Tibial artery (tissue), 4 donors: ENCODE measurements at regions not wholly inside any gene's neighbourhood (a gene's known extent, or its start where the extent isn't known, plus 50 kb on each side); places are given as distances from the start of the nearest gene placed in this dataset.

Source experiments
- DNase-seq, 2 donors: peaks; one replicate each; pipeline ENCODE4 v3.0.0-alpha.2; 2019
- H3K27ac ChIP-seq, 2 donors: fragments of 200-600 bp; sonication (generic) in 1 of 2; 1 replicate in 1 of 2; 2 replicates in 1 of 2; pipeline ENCODE4 v1.5.1; 2018 to 2019; ENCODE audit warnings: mild to moderate bottlenecking in 1 of 2
- H3K27me3 ChIP-seq, 2 donors: fragments of 200-600 bp; sonication (generic) in 1 of 2; one replicate each; pipeline versions ENCODE4 v1.5.1 to v1.6.0; 2016 to 2019
- H3K36me3 ChIP-seq, 3 donors: fragments of 200-600 bp; sonication (generic) in 2 of 3; one replicate each; pipeline ENCODE4 v1.5.1; 2016 to 2019; ENCODE audit warnings: mild to moderate bottlenecking in 2 of 3
- H3K4me1 ChIP-seq, 4 donors: fragments of 200-600 bp; sonication (generic) in 2 of 4; 1 replicate in 3 of 4; 2 replicates in 1 of 4; pipeline ENCODE4 v1.5.1; 2016 to 2019
- H3K4me3 ChIP-seq, 2 donors: fragments of 200-600 bp; sonication (generic) in 1 of 2; 1 replicate in 1 of 2; 2 replicates in 1 of 2; pipeline ENCODE4 v1.5.1; 2018 to 2019; ENCODE audit warnings: mild to moderate bottlenecking in 2 of 2
- H3K9me3 ChIP-seq, 3 donors: fragments of 200-600 bp; sonication (generic) in 1 of 3; one replicate each; pipeline ENCODE4 v1.5.1; 2016 to 2019
- CTCF ChIP-seq, 2 experiments: fragments of 200-600 bp in 1 of 2; fragments of 450-650 bp in 1 of 2; IDR thresholded peaks; one replicate each; pipeline ENCODE4 v1.5.1; 2017 to 2019; ENCODE audit warnings: antibody characterized with exemption in 2 of 2, mild to moderate bottlenecking in 1 of 2, moderate library complexity in 1 of 2
- intact Hi-C: fragments of 100-400 bp; cut with DNase I; formaldehyde crosslinking; loops from one replicate; pipeline ENCODE4 v1.15.0; 2023; ENCODE audit warnings: low total_unique reads

GRCh38 chr11:29628609-29629008 is 388.2 kb downstream of the KCNA4 start:
- Histone ChIP-seq H3K36me3 (no peaks in the 10 kb centered on the region), H3K4me3 (no peak overlapping the region), H3K4me1 (no peaks in the 10 kb centered on the region), H3K27me3 (no peaks in the 10 kb centered on the region), H3K9me3 (no peaks in the 10 kb centered on the region), H3K27ac (no peak overlapping the region)
- intact Hi-C loops = no loop called here
- TF ChIP-seq CTCF (IDR thresholded peaks at IDR 0.05) = no peak
- no peak for DNase-seq

GRCh38 chr11:29627541-29627940 is 389.3 kb downstream of the KCNA4 start:
- no peaks in the 10 kb centered on the region for H3K9me3 ChIP-seq
- H3K4me3 ChIP-seq = no peak overlapping the region
- intact Hi-C loops = no loop called here
- no peaks in the 10 kb centered on the region for H3K4me1 ChIP-seq
- H3K27me3 ChIP-seq = no peaks in the 10 kb centered on the region
- no peak for DNase-seq
- no peak overlapping the region for H3K27ac ChIP-seq
- H3K36me3 ChIP-seq = no peaks in the 10 kb centered on the region
- no peak for TF ChIP-seq CTCF (IDR thresholded peaks at IDR 0.05)

- Histone ChIP-seq H3K27ac (no peak overlapping the region), H3K4me3 (no peak overlapping the region), H3K27me3 (no peaks in the 10 kb centered on the region), H3K36me3 (no peaks in the 10 kb centered on the region), H3K4me1 (no peaks in the 10 kb centered on the region), H3K9me3 (no peaks in the 10 kb centered on the region)
- intact Hi-C loops = no loop called here
- TF ChIP-seq CTCF (IDR thresholded peaks at IDR 0.05) = no peak
- no peak for DNase-seq
These were observed 393.6 kb downstream of the KCNA4 start for GRCh38 chr11:29623144-29623722.

- no peak overlapping the region for H3K4me3 ChIP-seq
- intact Hi-C loops = no loop called here
- TF ChIP-seq CTCF (IDR thresholded peaks at IDR 0.05) = no peak
- H3K27ac ChIP-seq = no peak overlapping the region
- no peaks in the 10 kb centered on the region for H3K9me3 ChIP-seq
- DNase-seq = no peak
- no peaks in the 10 kb centered on the region for H3K36me3 ChIP-seq
- no peaks in the 10 kb centered on the region for H3K27me3 ChIP-seq
- H3K4me1 ChIP-seq = no peaks in the 10 kb centered on the region
These were observed 400.2 kb downstream of the KCNA4 start for GRCh38 chr11:29616611-29617010.

- intact Hi-C loops = no loop called here
- no peak for TF ChIP-seq CTCF (IDR thresholded peaks at IDR 0.05)
- Histone ChIP-seq H3K4me3 (no peak overlapping the region), H3K27me3 (no peaks in the 10 kb centered on the region), H3K4me1 (no peaks in the 10 kb centered on the region), H3K27ac (no peak overlapping the region), H3K36me3 (no peaks in the 10 kb centered on the region), H3K9me3 (no peaks in the 10 kb centered on the region)
- no peak for DNase-seq
These were observed 404.4 kb downstream of the KCNA4 start for GRCh38 chr11:29612423-29612822.
